ENCODE measurements at regions not wholly inside any gene's neighbourhood (a gene's known extent, or its start where the extent isn't known, plus 50 kb on each side); places are given as distances from the start of the nearest gene placed in this dataset.

DNA sequence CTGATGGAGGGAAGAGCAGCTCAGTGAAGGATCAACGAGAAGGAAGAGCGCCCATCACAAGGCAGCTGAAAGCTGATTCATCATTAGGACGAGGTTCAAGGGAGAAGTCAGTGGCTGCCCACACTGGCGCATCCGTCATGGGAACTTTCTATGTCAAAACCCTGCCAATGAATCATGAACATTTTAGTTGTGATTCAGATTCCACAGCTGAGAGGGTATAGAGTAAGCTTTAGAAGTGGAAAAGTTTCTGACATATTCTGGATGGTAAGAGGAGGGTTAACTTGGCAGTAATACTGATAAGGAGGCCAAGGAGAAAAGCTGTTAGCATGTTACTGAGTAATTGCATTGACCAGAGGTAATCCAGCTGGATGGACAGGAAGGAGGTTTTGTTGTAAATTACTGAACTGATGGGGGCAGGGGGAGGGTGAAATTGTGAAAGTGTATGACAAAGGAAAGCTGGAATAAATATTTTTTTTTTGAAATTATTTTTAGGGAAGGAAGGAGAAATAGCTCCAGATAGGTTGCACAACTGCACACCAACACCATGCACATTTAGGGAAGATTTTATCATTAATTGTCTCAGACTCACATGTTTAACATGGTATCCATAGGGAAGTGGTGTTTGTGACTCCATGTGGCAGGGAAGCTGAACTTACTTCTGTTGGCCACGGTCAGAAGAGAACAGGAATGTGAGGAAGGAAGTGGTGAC is 78.3 kb upstream of the NRP1 start:
- TF ChIP-seq POLR2AphosphoS5 (IDR thresholded peaks at IDR 0.05): peak; percentile 21 to 22 (median 21)
- TF ChIP-seq, protein P1, sequence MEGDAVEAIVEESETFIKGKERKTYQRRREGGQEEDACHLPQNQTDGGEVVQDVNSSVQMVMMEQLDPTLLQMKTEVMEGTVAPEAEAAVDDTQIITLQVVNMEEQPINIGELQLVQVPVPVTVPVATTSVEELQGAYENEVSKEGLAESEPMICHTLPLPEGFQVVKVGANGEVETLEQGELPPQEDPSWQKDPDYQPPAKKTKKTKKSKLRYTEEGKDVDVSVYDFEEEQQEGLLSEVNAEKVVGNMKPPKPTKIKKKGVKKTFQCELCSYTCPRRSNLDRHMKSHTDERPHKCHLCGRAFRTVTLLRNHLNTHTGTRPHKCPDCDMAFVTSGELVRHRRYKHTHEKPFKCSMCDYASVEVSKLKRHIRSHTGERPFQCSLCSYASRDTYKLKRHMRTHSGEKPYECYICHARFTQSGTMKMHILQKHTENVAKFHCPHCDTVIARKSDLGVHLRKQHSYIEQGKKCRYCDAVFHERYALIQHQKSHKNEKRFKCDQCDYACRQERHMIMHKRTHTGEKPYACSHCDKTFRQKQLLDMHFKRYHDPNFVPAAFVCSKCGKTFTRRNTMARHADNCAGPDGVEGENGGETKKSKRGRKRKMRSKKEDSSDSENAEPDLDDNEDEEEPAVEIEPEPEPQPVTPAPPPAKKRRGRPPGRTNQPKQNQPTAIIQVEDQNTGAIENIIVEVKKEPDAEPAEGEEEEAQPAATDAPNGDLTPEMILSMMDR (IDR thresholded peaks at IDR 0.05): no peak
